H9 (cell line): ENCODE measurements at regions not wholly inside any gene's neighbourhood (a gene's known extent, or its start where the extent isn't known, plus 50 kb on each side); places are given as distances from the start of the nearest gene placed in this dataset.
"Not testable (repeated sequence)": the region's sequence is repeated elsewhere in the genome, so short reads cannot be mapped to it uniquely, and the experiment has no call there.

Experiments used
- DNase-seq: peaks from one replicate; pipeline ENCODE4 v3.0.0-alpha.2; 2017
- H2AFZ ChIP-seq: one replicate; pipeline ENCODE4 v1.6.1; 2013; ENCODE audit warnings: mild to moderate bottlenecking, low read length, control low read depth, moderate library complexity
- H2AK5ac ChIP-seq: 2 replicates; pipeline ENCODE4 v1.6.1; 2013; ENCODE audit warnings: low read length, control low read depth, mixed read lengths; ENCODE audit not compliant: insufficient read length
- H2BK120ac ChIP-seq: one replicate; pipeline ENCODE4 v1.6.1; 2013; ENCODE audit warnings: low read depth, mild to moderate bottlenecking, low read length, control low read depth, inconsistent platforms; ENCODE audit not compliant: poor library complexity, severe bottlenecking
- H2BK12ac ChIP-seq: 2 replicates; pipeline ENCODE4 v1.6.1; 2013; ENCODE audit warnings: low read length, control low read depth, mixed read lengths, low read depth; ENCODE audit not compliant: insufficient read length
- H2BK15ac ChIP-seq: 2 replicates; pipeline ENCODE4 v1.6.1; 2013; ENCODE audit warnings: low read depth, low read length, control low read depth
- H2BK20ac ChIP-seq: one replicate; pipeline ENCODE4 v1.6.1; 2013; ENCODE audit warnings: low read depth, mild to moderate bottlenecking, low read length, control low read depth, inconsistent platforms; ENCODE audit not compliant: poor library complexity, severe bottlenecking
- H2BK5ac ChIP-seq: 2 replicates; pipeline ENCODE4 v1.6.1; 2013; ENCODE audit warnings: low read length, control low read depth, mixed read lengths; ENCODE audit not compliant: insufficient read length
- H3K14ac ChIP-seq: 2 replicates; pipeline ENCODE4 v1.6.1; 2013; ENCODE audit warnings: low read length, control low read depth; ENCODE audit not compliant: insufficient read depth
- H3K18ac ChIP-seq: 2 replicates; pipeline ENCODE4 v1.6.1; 2013; ENCODE audit warnings: low read depth, mild to moderate bottlenecking, mixed read lengths, low read length, control low read depth; ENCODE audit not compliant: insufficient read length
- H3K23ac ChIP-seq: 2 replicates; pipeline ENCODE4 v1.6.1; 2013; ENCODE audit warnings: low read length, control low read depth, mixed read lengths, low read depth; ENCODE audit not compliant: insufficient read length
- H3K23me2 ChIP-seq: 2 replicates; pipeline ENCODE4 v1.6.1; 2013; ENCODE audit warnings: low read depth, mild to moderate bottlenecking, mixed read lengths, low read length, control low read depth; ENCODE audit not compliant: insufficient read length, poor library complexity, severe bottlenecking
- H3K27ac ChIP-seq: 2 replicates; pipeline ENCODE4 v1.5.1; 2013; ENCODE audit warnings: low read length, control low read depth, mixed read lengths, low read depth; ENCODE audit not compliant: insufficient read length
- H3K27me3 ChIP-seq: 2 replicates; pipeline ENCODE4 v1.6.1; 2013; ENCODE audit warnings: low read length, control low read depth, inconsistent platforms; ENCODE audit not compliant: insufficient read depth
- H3K4ac ChIP-seq: 2 replicates; pipeline ENCODE4 v1.6.1; 2013; ENCODE audit warnings: low read depth, mild to moderate bottlenecking, control low read depth, inconsistent platforms, low read length, moderate library complexity
- H3K4me1 ChIP-seq: 2 replicates; pipeline ENCODE4 v1.6.1; 2013; ENCODE audit warnings: low read length, control low read depth, inconsistent platforms; ENCODE audit not compliant: insufficient read depth
- H3K4me2 ChIP-seq: 2 replicates; pipeline ENCODE4 v1.6.1; 2013; ENCODE audit warnings: low read length, control low read depth, mixed read lengths; ENCODE audit not compliant: insufficient read length, insufficient read depth
- H3K56ac ChIP-seq: 2 replicates; pipeline ENCODE4 v1.6.1; 2013; ENCODE audit warnings: low read depth, mild to moderate bottlenecking, mixed read lengths, low read length, control low read depth; ENCODE audit not compliant: insufficient read length
- H3K79me1 ChIP-seq: 2 replicates; pipeline ENCODE4 v1.6.1; 2013; ENCODE audit warnings: low read depth, mild to moderate bottlenecking, moderate library complexity, low read length, control low read depth, inconsistent platforms; ENCODE audit not compliant: insufficient read depth, poor library complexity, severe bottlenecking
- H3K79me2 ChIP-seq: 2 replicates; pipeline ENCODE4 v1.6.1; 2013; ENCODE audit warnings: low read length, control low read depth, inconsistent platforms; ENCODE audit not compliant: insufficient read depth
- H3K9ac ChIP-seq: 2 replicates; pipeline ENCODE4 v1.6.1; 2013; ENCODE audit warnings: low read length, control low read depth, mixed read lengths; ENCODE audit not compliant: insufficient read length; ENCODE audit errors: extremely low read depth
- H3K9me3 ChIP-seq: one replicate; pipeline ENCODE4 v1.6.1; 2013; ENCODE audit warnings: low read depth, low read length, inconsistent platforms; ENCODE audit not compliant: control insufficient read depth
- H3T11ph ChIP-seq: one replicate; pipeline ENCODE4 v1.6.1; 2013; ENCODE audit warnings: mild to moderate bottlenecking, low read length, control low read depth, inconsistent platforms
- H4K20me1 ChIP-seq: one replicate; pipeline ENCODE4 v1.6.1; 2013; ENCODE audit not compliant: control insufficient read depth, insufficient read length, insufficient read depth
- H4K5ac ChIP-seq: 2 replicates; pipeline ENCODE4 v1.6.1; 2013; ENCODE audit warnings: low read depth, mild to moderate bottlenecking, mixed read lengths, low read length, control low read depth; ENCODE audit not compliant: insufficient read length
- H4K8ac ChIP-seq: replicated peaks from 2 replicates; pipeline ENCODE4 v1.6.1; 2013; ENCODE audit warnings: low read length, control low read depth, mixed read lengths, low read depth; ENCODE audit not compliant: insufficient read length
- H4K91ac ChIP-seq: 2 replicates; pipeline ENCODE4 v1.6.1; 2013; ENCODE audit warnings: low read depth, mild to moderate bottlenecking, moderate library complexity, mixed read lengths, low read length, control low read depth; ENCODE audit not compliant: insufficient read length
- H3K27ac Mint-ChIP-seq, 3 experiments: 2 replicates in 2 of 3; 3 replicates in 1 of 3; pipeline ENCODE4 v1.8.0; 2020 to 2021; ENCODE audit warnings: mixed read lengths in 3 of 3, mild to moderate bottlenecking in 1 of 3, moderate library complexity in 1 of 3
- H3K27me3 Mint-ChIP-seq: 2 replicates; pipeline ENCODE4 v1.8.0; 2021; ENCODE audit warnings: low read depth, mild to moderate bottlenecking, moderate library complexity, mixed read lengths
- H3K36me3 Mint-ChIP-seq, 3 experiments: 2 replicates in 2 of 3; 3 replicates in 1 of 3; pipeline ENCODE4 v1.8.0; 2020 to 2021; ENCODE audit warnings: low read depth in 3 of 3, mixed read lengths in 3 of 3; ENCODE audit not compliant: insufficient read depth in 1 of 3
- H3K4me1 Mint-ChIP-seq, 2 experiments: 2 replicates each; pipeline ENCODE4 v1.8.0; 2020; ENCODE audit warnings: mixed read lengths in 2 of 2
- H3K4me3 Mint-ChIP-seq, 2 experiments: 2 replicates in 1 of 2; 3 replicates in 1 of 2; pipeline ENCODE4 v1.8.0; 2020 to 2021; ENCODE audit warnings: mild to moderate bottlenecking in 2 of 2, mixed read lengths in 2 of 2, moderate library complexity in 1 of 2
- H3K9me3 Mint-ChIP-seq, 2 experiments: 2 replicates in 1 of 2; 3 replicates in 1 of 2; pipeline ENCODE4 v1.8.0; 2020; ENCODE audit warnings: mild to moderate bottlenecking in 2 of 2, mixed read lengths in 2 of 2, moderate library complexity in 1 of 2
- WGBS: extraction: QIAGEN DNeasy Blood & Tissue Kit; methylation state at CpG from one replicate; pipeline ENCODE4 v1.1.7; 2013; ENCODE audit warnings: missing lambda C conversion rate, low lambda C conversion rate, mixed read lengths; ENCODE audit not compliant: insufficient read length; ENCODE audit errors: extremely low coverage; 5-methylcytosine and 5-hydroxymethylcytosine counted together
- TF ChIP-seq, protein P1 (sequence below): fragments of 200-600 bp; sonication (generic); conservative IDR thresholded peaks from 3 replicates; pipeline ENCODE4 v1.8.0; 2021; ENCODE audit warnings: antibody characterized with exemption, mild to moderate bottlenecking

- H3K79me1 ChIP-seq, result no peaks in the 10 kb centered on the region
- DNase-seq, result no peak
- H2BK120ac ChIP-seq, result no peak overlapping the region
- no peak overlapping the region for H2BK15ac ChIP-seq
- no peaks in the 10 kb centered on the region for H3K4me1 ChIP-seq
- no peak overlapping the region for H3T11ph ChIP-seq
- no peak overlapping the region for H2BK20ac ChIP-seq
- no peaks in the 10 kb centered on the region; a peak in 2 of 5 replicates for H3K9me3 Mint-ChIP-seq
- no peak overlapping the region for H3K23ac ChIP-seq
- H3K14ac ChIP-seq, result no peak overlapping the region
- H2AK5ac ChIP-seq, result no peak overlapping the region
- no peaks in the 10 kb centered on the region for H3K79me2 ChIP-seq
- no peak overlapping the region for H3K4me3 Mint-ChIP-seq
- no peaks in the 10 kb centered on the region for H3K23me2 ChIP-seq
- H3K27me3 ChIP-seq, result no peaks in the 10 kb centered on the region
- no peak overlapping the region for H3K4me2 ChIP-seq
- no peak overlapping the region for H3K56ac ChIP-seq
- no CpG with 5 or more reads among the region's 1 CpG for WGBS
- no peaks in the 10 kb centered on the region for H3K9me3 ChIP-seq
- H2BK12ac ChIP-seq, result no peak overlapping the region
- no peaks in the 10 kb centered on the region for H4K20me1 ChIP-seq
- H4K8ac ChIP-seq, result no peak overlapping the region
- H2AFZ ChIP-seq, result no peak overlapping the region
- no peak overlapping the region for H3K4ac ChIP-seq
- no peak overlapping the region for H3K18ac ChIP-seq
- H4K91ac ChIP-seq, result no peak overlapping the region
- no peak overlapping the region for H2BK5ac ChIP-seq
- H4K5ac ChIP-seq, result no peak overlapping the region
- H3K4me1 Mint-ChIP-seq, result peaks cover 5 to 7% of the 10 kb centered on the region in 2 experiments; a peak in 3 of 4 replicates
- TF ChIP-seq, protein P1, sequence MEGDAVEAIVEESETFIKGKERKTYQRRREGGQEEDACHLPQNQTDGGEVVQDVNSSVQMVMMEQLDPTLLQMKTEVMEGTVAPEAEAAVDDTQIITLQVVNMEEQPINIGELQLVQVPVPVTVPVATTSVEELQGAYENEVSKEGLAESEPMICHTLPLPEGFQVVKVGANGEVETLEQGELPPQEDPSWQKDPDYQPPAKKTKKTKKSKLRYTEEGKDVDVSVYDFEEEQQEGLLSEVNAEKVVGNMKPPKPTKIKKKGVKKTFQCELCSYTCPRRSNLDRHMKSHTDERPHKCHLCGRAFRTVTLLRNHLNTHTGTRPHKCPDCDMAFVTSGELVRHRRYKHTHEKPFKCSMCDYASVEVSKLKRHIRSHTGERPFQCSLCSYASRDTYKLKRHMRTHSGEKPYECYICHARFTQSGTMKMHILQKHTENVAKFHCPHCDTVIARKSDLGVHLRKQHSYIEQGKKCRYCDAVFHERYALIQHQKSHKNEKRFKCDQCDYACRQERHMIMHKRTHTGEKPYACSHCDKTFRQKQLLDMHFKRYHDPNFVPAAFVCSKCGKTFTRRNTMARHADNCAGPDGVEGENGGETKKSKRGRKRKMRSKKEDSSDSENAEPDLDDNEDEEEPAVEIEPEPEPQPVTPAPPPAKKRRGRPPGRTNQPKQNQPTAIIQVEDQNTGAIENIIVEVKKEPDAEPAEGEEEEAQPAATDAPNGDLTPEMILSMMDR, result no peak
- H3K9ac ChIP-seq, result no peak overlapping the region
- peaks cover 0 to 4% (median 0%) of the 10 kb centered on the region in 3 experiments; a peak in 1 of 7 replicates for H3K36me3 Mint-ChIP-seq
- no peak overlapping the region for H3K27ac ChIP-seq
- H3K27me3 Mint-ChIP-seq, result no peaks in the 10 kb centered on the region
- H3K27ac Mint-ChIP-seq, result no peak overlapping the region
Measured at GRCh38 chr2:228768818-228769217, 502.3 kb downstream of the PID1 start.

DNA sequence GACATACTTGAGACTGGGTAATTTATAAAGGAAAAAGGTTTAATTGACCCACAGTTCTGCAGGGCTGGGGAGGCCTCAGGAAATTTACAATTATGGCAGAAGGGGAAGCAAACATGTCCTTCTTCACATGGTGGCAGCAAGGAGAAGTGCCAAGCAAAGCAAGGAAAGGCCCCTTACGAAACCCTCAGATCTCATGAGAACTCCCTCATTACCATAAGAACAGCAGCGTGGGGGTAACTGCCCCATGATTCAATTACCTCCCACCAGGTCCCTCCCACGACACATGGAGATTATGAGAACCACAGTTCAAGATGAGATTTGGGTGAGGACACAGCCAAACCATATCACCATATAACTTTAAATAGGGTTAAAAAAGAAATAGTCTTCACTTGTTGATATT is 502.9 kb downstream of the PID1 start:
- H2BK5ac ChIP-seq, H4K20me1 ChIP-seq, H3K18ac ChIP-seq, H3K56ac ChIP-seq, H3K14ac ChIP-seq, H2AFZ ChIP-seq, H3K4me1 ChIP-seq, H4K8ac ChIP-seq, H2AK5ac ChIP-seq, H3K79me2 ChIP-seq, H3K27me3 Mint-ChIP-seq, H3K4me3 Mint-ChIP-seq, H4K5ac ChIP-seq, H2BK120ac ChIP-seq, H3K23me2 ChIP-seq, H4K91ac ChIP-seq, DNase-seq, H3K9me3 ChIP-seq, H3T11ph ChIP-seq, H2BK20ac ChIP-seq, H2BK12ac ChIP-seq, H2BK15ac ChIP-seq, H3K4ac ChIP-seq, H3K9ac ChIP-seq, H3K36me3 Mint-ChIP-seq, H3K27ac Mint-ChIP-seq, H3K23ac ChIP-seq, H3K27ac ChIP-seq, H3K9me3 Mint-ChIP-seq, H3K79me1 ChIP-seq, H3K4me2 ChIP-seq, H3K27me3 ChIP-seq: not testable (repeated sequence)
- peaks cover 11 to 14% of the 10 kb centered on the region in 2 experiments; a peak in 3 of 4 replicates for H3K4me1 Mint-ChIP-seq
- WGBS, result no CpG with 5 or more reads among the region's 3 CpGs
